CD4-positive, alpha-beta T cell (primary cell): ENCODE measurements at regions not wholly inside any gene's neighbourhood (a gene's known extent, or its start where the extent isn't known, plus 50 kb on each side); places are given as distances from the start of the nearest gene placed in this dataset.

Source experiments
- ATAC-seq: fragments of 200-7000 bp; cut with Tn5 transposase; one replicate; pipeline ENCODE4 v1.10.0; 2022; ENCODE audit warnings: mild to moderate bottlenecking; ENCODE audit not compliant: poor library complexity
- CTCF ChIA-PET: fragments of 350-600 bp; sonication (Branson Sonifier 250); formaldehyde crosslinking; loops from one replicate; lab custom pipeline; 2021; ENCODE audit warnings: antibody characterized with exemption, inconsistent platforms; lab: Charles Lee
- POLR2A ChIA-PET: fragments of 350-600 bp; sonication (Branson Sonifier 250); formaldehyde crosslinking; loops from one replicate; lab custom pipeline; 2021; ENCODE audit warnings: antibody characterized with exemption, inconsistent platforms; lab: Charles Lee
- DNase-seq, 14 experiments: peaks; one replicate each; pipeline ENCODE4 v3.0.0-alpha.2; 2013 to 2020; ENCODE audit warnings: mixed read lengths in 2 of 14
- H3K27ac ChIP-seq, 2 donors: one replicate each; pipeline versions ENCODE4 v1.5.1 to v1.7.0; 2013; ENCODE audit warnings: low read length in 2 of 2, low read depth in 1 of 2, mild to moderate bottlenecking in 1 of 2
- H3K27me3 ChIP-seq, 2 experiments: 1 replicate in 1 of 2; 2 replicates in 1 of 2; pipeline versions ENCODE4 v1.6.1 to v1.7.0; 2013; ENCODE audit warnings: low read length in 2 of 2, control low read depth in 1 of 2, mild to moderate bottlenecking in 1 of 2, moderate library complexity in 1 of 2; ENCODE audit not compliant: insufficient read depth in 2 of 2, control insufficient read depth in 1 of 2
- H3K36me3 ChIP-seq: one replicate; pipeline ENCODE4 v1.6.1; 2013; ENCODE audit warnings: low read length, control low read depth; ENCODE audit not compliant: insufficient read depth
- H3K4me1 ChIP-seq: one replicate; pipeline ENCODE4 v1.6.1; 2013; ENCODE audit warnings: low read length, control low read depth; ENCODE audit not compliant: insufficient read depth
- H3K4me3 ChIP-seq: one replicate; pipeline ENCODE4 v1.5.1; 2013; ENCODE audit warnings: mild to moderate bottlenecking, low read length, moderate library complexity
- H3K9me3 ChIP-seq, 2 experiments: 1 replicate in 1 of 2; 2 replicates in 1 of 2; pipeline versions ENCODE4 v1.6.1 to v1.7.0; 2013; ENCODE audit warnings: low read length in 2 of 2, mild to moderate bottlenecking in 2 of 2, control low read depth in 1 of 2, moderate library complexity in 1 of 2; ENCODE audit not compliant: control insufficient read depth in 1 of 2, insufficient read depth in 1 of 2
- H3K27ac Mint-ChIP-seq: one replicate; pipeline ENCODE4 v1.8.0; 2020; ENCODE audit warnings: mixed read lengths
- H3K27me3 Mint-ChIP-seq: one replicate; pipeline ENCODE4 v1.8.0; 2021; ENCODE audit warnings: mixed read lengths
- H3K36me3 Mint-ChIP-seq: one replicate; pipeline ENCODE4 v1.8.0; 2021; ENCODE audit warnings: low read depth, mixed read lengths
- H3K4me1 Mint-ChIP-seq: one replicate; pipeline ENCODE4 v1.8.0; 2021; ENCODE audit warnings: low read depth, mixed read lengths
- H3K4me3 Mint-ChIP-seq: one replicate; pipeline ENCODE4 v1.8.0; 2020; ENCODE audit warnings: mild to moderate bottlenecking, mixed read lengths
- H3K9me3 Mint-ChIP-seq: one replicate; pipeline ENCODE4 v1.8.0; 2020; ENCODE audit warnings: mixed read lengths
- CTCF ChIP-seq: fragments of 200-600 bp; IDR thresholded peaks from one replicate; pipeline ENCODE4 v1.8.0; 2022; ENCODE audit warnings: antibody characterized with exemption, mild to moderate bottlenecking
- intact Hi-C, 2 experiments: fragments of 100-400 bp; cut with DNase I in 1 of 2; cut with micrococcal nuclease in 1 of 2; formaldehyde crosslinking; loops; one replicate each; pipeline versions ENCODE4 v1.15.1 to v1.9.0; 2023 to 2025; cut with DNase I, micrococcal nuclease

GRCh38 chr3:35335703-35336102 lies 303.6 kb upstream of the ARPP21 start:
- TF ChIP-seq CTCF, result no peak
- Mint-ChIP-seq H3K27ac (no peak overlapping the region), H3K36me3 (no peaks in the 10 kb centered on the region), H3K27me3 (no peaks in the 10 kb centered on the region), H3K9me3 (no peaks in the 10 kb centered on the region), H3K4me3 (no peak overlapping the region), H3K4me1 (no peaks in the 10 kb centered on the region)
- no peak for ATAC-seq
- Histone ChIP-seq H3K27ac (no peak overlapping the region), H3K36me3 (no peaks in the 10 kb centered on the region), H3K4me1 (no peaks in the 10 kb centered on the region), H3K27me3 (no peaks in the 10 kb centered on the region), H3K9me3 (no peaks in the 10 kb centered on the region), H3K4me3 (no peak overlapping the region)
- ChIA-PET CTCF (no interaction called here), POLR2A (no interaction called here)
- no peak for DNase-seq
- intact Hi-C loops, result no loop called here

DNA sequence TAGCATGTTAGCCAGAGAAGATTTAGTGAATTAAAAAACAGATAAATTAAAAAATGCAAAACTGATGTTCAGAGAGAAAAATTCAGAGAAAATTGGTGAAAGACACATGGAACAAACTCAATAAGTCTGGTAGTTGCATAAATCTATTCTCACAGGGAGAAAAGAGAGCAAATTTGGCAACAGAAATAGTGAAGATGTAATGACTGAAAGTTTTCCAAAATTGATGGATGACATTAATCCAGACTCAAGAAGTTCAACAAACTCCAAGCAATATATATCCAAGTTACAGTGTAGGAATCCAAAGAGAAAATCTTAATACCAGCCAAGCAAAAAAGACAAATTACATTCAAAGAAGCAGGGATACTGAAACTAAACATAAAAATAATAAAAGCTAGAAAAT lies 302.7 kb upstream of the ARPP21 start:
- Histone ChIP-seq H3K27ac (no peak overlapping the region), H3K36me3 (no peaks in the 10 kb centered on the region), H3K9me3 (no peaks in the 10 kb centered on the region), H3K4me1 (no peaks in the 10 kb centered on the region), H3K4me3 (no peak overlapping the region), H3K27me3 (no peaks in the 10 kb centered on the region)
- Mint-ChIP-seq H3K27me3 (no peaks in the 10 kb centered on the region), H3K4me1 (no peaks in the 10 kb centered on the region), H3K9me3 (no peaks in the 10 kb centered on the region), H3K36me3 (no peaks in the 10 kb centered on the region), H3K4me3 (no peak overlapping the region), H3K27ac (no peak overlapping the region)
- POLR2A ChIA-PET, result no interaction called here
- CTCF ChIA-PET, result no interaction called here
- DNase-seq (no peak), ATAC-seq (no peak)
- intact Hi-C loops, result no loop called here
- no peak for TF ChIP-seq CTCF

GRCh38 chr3:35338186-35338585 lies 301.1 kb upstream of the ARPP21 start:
- intact Hi-C loops, result no loop called here
- Histone ChIP-seq H3K36me3 (no peaks in the 10 kb centered on the region), H3K27me3 (no peaks in the 10 kb centered on the region), H3K4me3 (no peak overlapping the region), H3K4me1 (no peaks in the 10 kb centered on the region), H3K27ac (no peak overlapping the region), H3K9me3 (no peaks in the 10 kb centered on the region)
- Mint-ChIP-seq H3K27me3 (no peaks in the 10 kb centered on the region), H3K9me3 (no peaks in the 10 kb centered on the region), H3K4me1 (no peaks in the 10 kb centered on the region), H3K4me3 (no peak overlapping the region), H3K27ac (no peak overlapping the region), H3K36me3 (no peaks in the 10 kb centered on the region)
- ChIA-PET CTCF (no interaction called here), POLR2A (no interaction called here)
- ATAC-seq, result no peak
- DNase-seq, result no peak
- TF ChIP-seq CTCF, result no peak
